HPDE6-E6E7 (cell line): ENCODE measurements at regions not wholly inside any gene's neighbourhood (a gene's known extent, or its start where the extent isn't known, plus 50 kb on each side); places are given as distances from the start of the nearest gene placed in this dataset.

Experiments used
- DNase-seq: peaks from one replicate; pipeline ENCODE4 v3.0.0; 2011; ENCODE audit warnings: missing footprints; ENCODE audit errors: extremely low spot score

GRCh38 chr9:26061948-26062575, 383.8 kb upstream of the TUSC1 start:
- no peak for DNase-seq

- peak; percentile 4 for DNase-seq
Observed at GRCh38 chr9:26058111-26058895, 380.1 kb upstream of the TUSC1 start.

GRCh38 chr9:26057050-26057449, 378.8 kb upstream of the TUSC1 start:
- no peak for DNase-seq

GRCh38 chr9:26054600-26055520, 376.6 kb upstream of the TUSC1 start:
- no peak for DNase-seq

- no peak for DNase-seq
Observed at GRCh38 chr9:26053954-26054353, 375.7 kb upstream of the TUSC1 start.

- DNase-seq, result no peak
Observed at GRCh38 chr9:26043431-26043830, 365.2 kb upstream of the TUSC1 start.

- no peak for DNase-seq
Observed at GRCh38 chr9:26034786-26035185, 356.5 kb upstream of the TUSC1 start.

GRCh38 chr9:26033336-26033735, 355.1 kb upstream of the TUSC1 start:
- no peak for DNase-seq

- no peak for DNase-seq
Observed at GRCh38 chr9:26026423-26027100, 348.3 kb upstream of the TUSC1 start.

GRCh38 chr9:26013199-26013598, 335.0 kb upstream of the TUSC1 start:
- no peak for DNase-seq

GRCh38 chr9:26012797-26013196, 334.6 kb upstream of the TUSC1 start:
- DNase-seq, result peak; percentile 12

GRCh38 chr9:25994605-25995004, 316.4 kb upstream of the TUSC1 start:
- no peak for DNase-seq

GRCh38 chr9:25990376-25990775, 312.1 kb upstream of the TUSC1 start:
- DNase-seq, result no peak

GRCh38 chr9:25975667-25976066, 297.4 kb upstream of the TUSC1 start:
- no peak for DNase-seq

- DNase-seq, result peak; percentile 12
Observed at GRCh38 chr9:25964239-25964638, 286.0 kb upstream of the TUSC1 start.

GRCh38 chr9:25960178-25960577, 281.9 kb upstream of the TUSC1 start:
- DNase-seq, result no peak

- no peak for DNase-seq
Observed at GRCh38 chr9:25954209-25954608, 276.0 kb upstream of the TUSC1 start.

- no peak for DNase-seq
Observed at GRCh38 chr9:25948182-25948581, 269.9 kb upstream of the TUSC1 start.

- DNase-seq, result no peak
Observed at GRCh38 chr9:25939126-25939525, 260.9 kb upstream of the TUSC1 start.

- no peak for DNase-seq
Observed at GRCh38 chr9:25936031-25936430, 257.8 kb upstream of the TUSC1 start.

GRCh38 chr9:25935188-25935587, 256.9 kb upstream of the TUSC1 start:
- peak; percentile 1 for DNase-seq

GRCh38 chr9:25918761-25919160, 240.5 kb upstream of the TUSC1 start:
- no peak for DNase-seq
